B cell (primary cell): ENCODE measurements at regions not wholly inside any gene's neighbourhood (a gene's known extent, or its start where the extent isn't known, plus 50 kb on each side); places are given as distances from the start of the nearest gene placed in this dataset.

Experiments
- ATAC-seq: fragments of 200-7000 bp; cut with Tn5 transposase; one replicate; pipeline ENCODE4 v1.10.0; 2021; ENCODE audit warnings: low read depth, mild to moderate bottlenecking, moderate number of reproducible peaks, moderate library complexity
- CTCF ChIA-PET: fragments of 350-600 bp; sonication (Branson Sonifier 250); formaldehyde crosslinking; loops from one replicate; lab custom pipeline; 2021; ENCODE audit warnings: antibody characterized with exemption, inconsistent platforms; lab: Charles Lee
- POLR2A ChIA-PET: fragments of 350-600 bp; sonication (Branson Sonifier 250); formaldehyde crosslinking; loops from one replicate; lab custom pipeline; 2021; ENCODE audit warnings: antibody characterized with exemption; lab: Charles Lee
- DNase-seq: peaks from one replicate; pipeline ENCODE4 v3.0.0; 2013
- H2AFZ ChIP-seq: 2 replicates; pipeline ENCODE4 v1.6.1; 2012; ENCODE audit warnings: mild to moderate bottlenecking, low read depth, low read length; ENCODE audit not compliant: insufficient read depth, poor library complexity, severe bottlenecking
- H3K27ac ChIP-seq, 2 donors: 1 replicate in 1 of 2; 2 replicates in 1 of 2; pipeline ENCODE4 v1.5.1; 2012 to 2013; ENCODE audit warnings: low read length in 2 of 2, mild to moderate bottlenecking in 2 of 2, moderate library complexity in 1 of 2
- H3K27me3 ChIP-seq, 4 experiments: fragments of 200-600 bp in 1 of 4; sonication (generic) in 1 of 4; replicated peaks in 1 of 4; 1 replicate in 2 of 4; 2 replicates in 2 of 4; pipeline versions ENCODE4 v1.6.1 to v1.7.0; 2013 to 2016; ENCODE audit warnings: low read length in 3 of 4, mild to moderate bottlenecking in 2 of 4, mixed read lengths in 1 of 4, moderate library complexity in 1 of 4; ENCODE audit not compliant: insufficient read depth in 4 of 4, control insufficient read depth in 3 of 4; ENCODE audit errors: control extremely low read depth in 1 of 4
- H3K36me3 ChIP-seq, 2 experiments: replicated peaks in 1 of 2; 1 replicate in 1 of 2; 2 replicates in 1 of 2; pipeline versions ENCODE4 v1.6.1 to v1.7.1; 2013; ENCODE audit warnings: low read length in 1 of 2; ENCODE audit not compliant: insufficient read depth in 2 of 2, control insufficient read depth in 1 of 2; ENCODE audit errors: control extremely low read depth in 1 of 2, extremely low read depth in 1 of 2
- H3K4me1 ChIP-seq, 2 donors: fragments of 200-600 bp in 1 of 2; sonication (generic) in 1 of 2; 1 replicate in 1 of 2; 2 replicates in 1 of 2; pipeline versions ENCODE4 v1.5.1 to v1.6.1; 2013 to 2017; ENCODE audit warnings: low read length in 2 of 2; ENCODE audit not compliant: control insufficient read depth in 2 of 2, insufficient read depth in 2 of 2
- H3K4me2 ChIP-seq: replicated peaks from 2 replicates; pipeline ENCODE3; 2012; ENCODE audit warnings: mild to moderate bottlenecking, low read depth, low read length; ENCODE audit not compliant: poor library complexity, severe bottlenecking
- H3K4me3 ChIP-seq, 5 experiments: fragments of 200-600 bp in 1 of 5; sonication (generic) in 1 of 5; 1 replicate in 3 of 5; 2 replicates in 2 of 5; pipeline versions ENCODE4 v1.5.1 to v1.7.0; 2011 to 2016; ENCODE audit warnings: low read length in 4 of 5, mild to moderate bottlenecking in 4 of 5, low read depth in 2 of 5, control low read depth in 1 of 5, moderate library complexity in 1 of 5; ENCODE audit not compliant: insufficient read depth in 1 of 5; ENCODE audit errors: control extremely low read depth in 1 of 5, extremely low read depth in 1 of 5
- H3K79me2 ChIP-seq: fragments of 200-600 bp; sonication (generic); one replicate; pipeline ENCODE4 v1.6.0; 2016; ENCODE audit warnings: low read length; ENCODE audit not compliant: control insufficient read depth, insufficient read depth
- H3K9ac ChIP-seq: fragments of 200-600 bp; sonication (generic); 2 replicates; pipeline ENCODE4 v1.6.1; 2017; ENCODE audit warnings: mild to moderate bottlenecking, low read length, moderate library complexity
- H3K9me3 ChIP-seq, 3 donors: one replicate each; pipeline versions ENCODE4 v1.6.1 to v1.7.1; 2013; ENCODE audit warnings: low read length in 2 of 3; ENCODE audit not compliant: control insufficient read depth in 2 of 3, insufficient read depth in 1 of 3; ENCODE audit errors: control extremely low read depth in 1 of 3
- H4K20me1 ChIP-seq: 2 replicates; pipeline ENCODE4 v1.6.0; 2012; ENCODE audit warnings: mild to moderate bottlenecking, low read length; ENCODE audit not compliant: insufficient read depth, control insufficient read depth, poor library complexity, severe bottlenecking
- H3K27ac Mint-ChIP-seq: one replicate; pipeline ENCODE4 v1.8.0; 2021; ENCODE audit warnings: mixed read lengths
- H3K27me3 Mint-ChIP-seq: one replicate; pipeline ENCODE4 v1.8.0; 2021; ENCODE audit warnings: mixed read lengths
- H3K4me1 Mint-ChIP-seq: one replicate; pipeline ENCODE4 v1.8.0; 2021; ENCODE audit warnings: mixed read lengths
- H3K4me3 Mint-ChIP-seq: one replicate; pipeline ENCODE4 v1.8.0; 2021; ENCODE audit warnings: mixed read lengths
- H3K9me3 Mint-ChIP-seq: one replicate; pipeline ENCODE4 v1.8.0; 2022; ENCODE audit warnings: mixed read lengths; ENCODE audit not compliant: insufficient read depth
- CTCF ChIP-seq: fragments of 200-600 bp; IDR thresholded peaks from one replicate; pipeline ENCODE4 v1.8.0; 2022; ENCODE audit warnings: antibody characterized with exemption, mild to moderate bottlenecking
- EZH2 ChIP-seq: IDR thresholded peaks from 2 replicates; pipeline ENCODE4 v1.6.1; 2012; ENCODE audit warnings: borderline replicate concordance, low read depth, mild to moderate bottlenecking, moderate library complexity, low read length; ENCODE audit not compliant: insufficient read depth, poor library complexity, severe bottlenecking
- WGBS: methylation state at CpG from one replicate; pipeline ENCODE4 v1.1.5; 2013; ENCODE audit warnings: missing lambda C conversion rate; ENCODE audit not compliant: insufficient coverage; 5-methylcytosine and 5-hydroxymethylcytosine counted together
- intact Hi-C: fragments of 100-400 bp; cut with micrococcal nuclease; formaldehyde crosslinking; loops from one replicate; pipeline ENCODE4 v1.10.0; 2022

GRCh38 chr20:48352042-48352441 is 475.8 kb downstream of the PREX1 start:
- no peak overlapping the region for H3K4me3 Mint-ChIP-seq
- WGBS: no CpG with 5 or more reads among the region's 2 CpGs
- CTCF ChIA-PET: interaction anchor here (1.2 kb wide), 1 partner anchor 624 kb away, joined by 3 read pairs; no protein-coding TSS in a partner anchor
- H3K79me2 ChIP-seq: no peaks in the 10 kb centered on the region
- H4K20me1 ChIP-seq: no peaks in the 10 kb centered on the region
- H3K9me3 ChIP-seq: peaks cover 0 to 10% (median 7%) of the 10 kb centered on the region in 3 donors
- H3K9ac ChIP-seq: no peak overlapping the region
- H3K4me1 Mint-ChIP-seq: peaks cover under 1% of the 10 kb centered on the region
- intact Hi-C loops: no loop called here
- no peak overlapping the region for H3K4me3 ChIP-seq
- no peak overlapping the region for H3K27ac Mint-ChIP-seq
- no peaks in the 10 kb centered on the region for H3K9me3 Mint-ChIP-seq
- POLR2A ChIA-PET: no interaction called here
- H3K27me3 ChIP-seq: no peaks in the 10 kb centered on the region
- H3K27ac ChIP-seq: no peak overlapping the region
- H3K4me1 ChIP-seq: no peaks in the 10 kb centered on the region
- no peak for TF ChIP-seq EZH2
- no peak for TF ChIP-seq CTCF
- no peak for ATAC-seq
- H3K4me2 ChIP-seq: no peak overlapping the region
- H2AFZ ChIP-seq: no peak overlapping the region
- H3K27me3 Mint-ChIP-seq: no peaks in the 10 kb centered on the region
- no peaks in the 10 kb centered on the region for H3K36me3 ChIP-seq
- no peak for DNase-seq

- ChIA-PET POLR2A (no interaction called here), CTCF (interaction anchor here (1.4 kb wide), 1 partner anchor 270 kb away, joined by 10 read pairs; no protein-coding TSS in a partner anchor)
- intact Hi-C loops: loop anchor here (2.0 kb wide), 1 partner anchor 270 kb away; no protein-coding TSS in a partner anchor
- Histone ChIP-seq H4K20me1 (no peaks in the 10 kb centered on the region), H2AFZ (no peak overlapping the region), H3K27ac (no peak overlapping the region), H3K4me3 (no peak overlapping the region), H3K4me2 (no peak overlapping the region), H3K36me3 (no peaks in the 10 kb centered on the region), H3K79me2 (no peaks in the 10 kb centered on the region), H3K27me3 (no peaks in the 10 kb centered on the region), H3K4me1 (no peaks in the 10 kb centered on the region), H3K9me3 (peaks cover 0 to 10% (median 7%) of the 10 kb centered on the region in 3 donors), H3K9ac (no peak overlapping the region)
- Mint-ChIP-seq H3K9me3 (no peaks in the 10 kb centered on the region), H3K27me3 (no peaks in the 10 kb centered on the region), H3K27ac (no peak overlapping the region), H3K4me1 (no peaks in the 10 kb centered on the region), H3K4me3 (no peak overlapping the region)
- peak; percentile 39 for ATAC-seq
- 79% methylated on average over 4 of the region's 5 CpGs for WGBS
- DNase-seq: peak; percentile 56
- TF ChIP-seq CTCF (peak; percentile 40), EZH2 (no peak)
Measured at GRCh38 chr20:48350313-48350988, 477.3 kb downstream of the PREX1 start.
